Forelimb muscle (tissue), 1 donor: ENCODE measurements at regions not wholly inside any gene's neighbourhood (a gene's known extent, or its start where the extent isn't known, plus 50 kb on each side); places are given as distances from the start of the nearest gene placed in this dataset.

Experiments
- DNase-seq: peaks from one replicate; pipeline ENCODE4 v3.0.0-alpha.2; 2013; ENCODE audit warnings: low read depth

GRCh38 chr1:229110986-229111385, 159.9 kb upstream of the RAB4A start:
- DNase-seq: no peak

GRCh38 chr1:229111703-229112319, 159.1 kb upstream of the RAB4A start:
- no peak for DNase-seq

- DNase-seq: no peak
Measured at GRCh38 chr1:229112832-229113548, 157.9 kb upstream of the RAB4A start.

GRCh38 chr1:229114315-229114714, 156.6 kb upstream of the RAB4A start:
- no peak for DNase-seq

GRCh38 chr1:229114850-229115365, 156.0 kb upstream of the RAB4A start:
- DNase-seq: no peak

- no peak for DNase-seq
Measured at GRCh38 chr1:229116114-229116513, 154.8 kb upstream of the RAB4A start.

GRCh38 chr1:229117664-229118300, 153.1 kb upstream of the RAB4A start:
- no peak for DNase-seq

GRCh38 chr1:229118477-229119061, 152.3 kb upstream of the RAB4A start:
- DNase-seq: no peak

- no peak for DNase-seq
Measured at GRCh38 chr1:229119161-229119560, 151.8 kb upstream of the RAB4A start.

- no peak for DNase-seq
Measured at GRCh38 chr1:229119876-229120275, 151.0 kb upstream of the RAB4A start.

- no peak for DNase-seq
Measured at GRCh38 chr1:229121845-229122436, 149.0 kb upstream of the RAB4A start.

GRCh38 chr1:229122606-229123005, 148.3 kb upstream of the RAB4A start:
- DNase-seq: no peak

GRCh38 chr1:229124116-229124515, 146.8 kb upstream of the RAB4A start:
- DNase-seq: no peak

GRCh38 chr1:229124520-229125124, 146.3 kb upstream of the RAB4A start:
- no peak for DNase-seq

GRCh38 chr1:229127301-229127700, 143.6 kb upstream of the RAB4A start:
- DNase-seq: no peak

- DNase-seq: no peak
Measured at GRCh38 chr1:229128066-229128608, 142.8 kb upstream of the RAB4A start.

- no peak for DNase-seq
Measured at GRCh38 chr1:229129301-229130027, 141.4 kb upstream of the RAB4A start.

GRCh38 chr1:229130028-229130668, 140.8 kb upstream of the RAB4A start:
- DNase-seq: no peak

GRCh38 chr1:229131243-229132105, 139.4 kb upstream of the RAB4A start:
- DNase-seq: no peak
